Left kidney (tissue), 1 donor: ENCODE measurements at regions not wholly inside any gene's neighbourhood (a gene's known extent, or its start where the extent isn't known, plus 50 kb on each side); places are given as distances from the start of the nearest gene placed in this dataset.

ENCODE experiments used
- DNase-seq: peaks from one replicate; pipeline ENCODE4 v3.0.0-alpha.2; 2013

DNA sequence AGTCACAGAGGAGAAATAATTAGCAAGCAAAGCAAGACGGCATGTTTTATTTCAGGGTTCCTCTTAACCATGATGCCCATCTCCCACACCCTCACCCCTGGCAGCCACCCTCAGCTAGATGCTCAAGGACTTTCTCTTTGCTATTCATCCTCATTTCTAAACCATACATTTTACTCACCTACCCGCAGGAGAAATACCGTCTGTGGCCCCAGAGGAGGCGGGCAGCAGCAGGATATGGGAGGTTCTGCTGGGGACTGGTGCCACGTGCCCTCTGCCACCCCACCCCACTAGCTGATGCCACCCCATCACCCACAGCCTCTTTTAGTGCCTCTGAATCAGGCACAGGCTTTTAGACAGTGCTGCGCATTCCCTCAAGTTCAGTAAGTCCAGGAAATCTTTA, 168.7 kb upstream of the ITGB1 start:
- DNase-seq = no peak

- DNase-seq = no peak
These were observed 167.8 kb upstream of the ITGB1 start for GRCh38 chr10:33125522-33126517.

DNA sequence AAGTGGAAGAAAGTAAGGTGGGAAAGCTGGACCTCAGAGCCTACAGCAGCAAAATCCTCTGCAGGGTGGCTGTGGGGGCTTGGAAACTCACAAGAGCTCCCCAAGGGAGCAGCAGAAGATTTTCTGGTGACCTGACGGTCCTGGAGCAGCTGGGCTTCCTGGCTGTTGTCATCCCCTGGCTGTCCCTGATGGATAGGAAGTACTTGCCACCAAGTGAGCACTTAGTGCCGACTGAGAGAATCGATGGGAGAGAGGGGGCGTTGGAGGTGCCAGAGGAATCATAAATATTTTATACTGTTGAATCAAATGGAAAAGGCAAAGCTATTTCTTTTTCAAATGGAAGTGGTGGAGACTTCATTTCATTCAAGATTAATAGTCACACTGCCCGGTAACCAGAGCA, 167.1 kb upstream of the ITGB1 start:
- DNase-seq = no peak

- no peak for DNase-seq
These were observed 165.7 kb upstream of the ITGB1 start for GRCh38 chr10:33123680-33124079.

DNA sequence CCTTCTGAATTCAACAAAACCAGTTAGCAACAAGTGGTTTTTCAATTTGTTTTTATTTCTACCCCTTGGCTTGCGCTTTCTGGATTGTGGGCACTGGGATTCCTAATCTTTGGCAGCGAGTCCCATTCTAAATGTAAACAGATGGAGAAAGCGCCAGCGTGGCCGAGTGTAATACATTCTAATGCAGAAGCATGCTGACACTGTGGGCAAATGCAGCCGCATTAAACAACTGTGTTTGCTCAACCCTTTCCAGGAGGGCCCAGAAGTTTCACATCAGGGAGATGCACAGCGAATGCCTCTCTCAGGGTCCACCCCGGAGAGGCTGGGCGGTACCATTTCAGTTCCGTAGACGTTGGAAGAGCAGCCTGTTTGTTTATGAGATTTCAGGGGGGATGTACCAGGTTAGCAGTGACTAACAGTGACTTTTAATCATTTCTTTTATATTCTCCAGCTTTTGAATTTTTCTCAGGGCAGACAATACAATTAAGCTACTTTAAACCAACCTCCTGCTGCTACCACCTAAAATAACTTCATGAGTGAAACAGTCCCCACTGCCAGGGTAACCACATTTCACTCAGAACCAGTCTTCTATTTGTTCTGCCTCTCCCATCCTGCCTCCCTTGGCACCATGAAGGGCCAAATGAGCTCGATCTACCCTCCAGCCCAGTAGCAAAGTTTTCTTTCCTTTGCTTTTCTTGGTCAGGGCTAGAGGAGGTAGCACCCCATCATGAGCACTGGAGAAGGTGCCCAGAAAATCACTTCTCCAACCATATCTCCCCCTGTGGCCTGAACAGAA, 164.2 kb upstream of the ITGB1 start:
- DNase-seq = no peak

- no peak for DNase-seq
These were observed 162.7 kb upstream of the ITGB1 start for GRCh38 chr10:33120700-33121099.

DNA sequence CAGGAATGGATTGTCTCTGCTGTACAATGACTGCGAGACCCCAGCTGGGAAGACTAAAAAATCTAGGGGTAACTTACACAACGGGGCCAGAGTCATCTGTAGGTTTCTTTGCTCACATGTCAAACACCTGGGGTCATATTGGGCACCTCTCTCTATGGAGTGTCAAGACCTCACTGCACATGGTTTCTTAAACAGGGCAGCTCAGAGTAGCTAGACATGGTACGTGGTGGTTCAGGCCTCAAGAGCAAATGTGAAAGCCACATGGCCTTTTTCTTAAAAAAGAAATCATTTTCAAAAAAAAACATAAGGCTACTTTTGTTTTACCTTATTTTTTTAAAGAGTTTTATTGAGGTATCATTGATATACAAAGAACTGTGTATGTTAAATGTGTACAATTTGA, 162.2 kb upstream of the ITGB1 start:
- DNase-seq = no peak

GRCh38 chr10:33117816-33118215, 159.8 kb upstream of the ITGB1 start:
- DNase-seq = no peak

DNA sequence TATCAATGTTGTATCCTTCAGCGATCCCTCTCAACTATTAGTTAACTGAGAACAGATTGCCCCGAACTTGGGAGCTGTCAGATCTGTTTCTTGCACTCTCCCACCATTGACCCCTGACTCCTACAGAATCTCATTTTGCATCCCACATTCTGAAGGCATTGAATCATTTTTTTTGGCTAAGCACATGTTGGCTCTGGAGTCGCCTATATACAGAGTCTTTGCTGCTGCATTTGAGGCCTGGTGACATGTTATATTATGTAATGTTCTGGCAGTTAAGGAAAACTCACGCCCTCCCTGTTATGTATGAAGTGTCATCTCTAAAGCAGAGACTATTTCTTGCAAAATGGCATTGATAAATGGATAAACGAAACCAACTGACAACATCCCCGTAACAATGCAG, 159.2 kb upstream of the ITGB1 start:
- DNase-seq = no peak

GRCh38 chr10:33115738-33116719, 158.0 kb upstream of the ITGB1 start:
- DNase-seq = peak; percentile 74

GRCh38 chr10:33114451-33114952, 156.5 kb upstream of the ITGB1 start:
- no peak for DNase-seq

DNA sequence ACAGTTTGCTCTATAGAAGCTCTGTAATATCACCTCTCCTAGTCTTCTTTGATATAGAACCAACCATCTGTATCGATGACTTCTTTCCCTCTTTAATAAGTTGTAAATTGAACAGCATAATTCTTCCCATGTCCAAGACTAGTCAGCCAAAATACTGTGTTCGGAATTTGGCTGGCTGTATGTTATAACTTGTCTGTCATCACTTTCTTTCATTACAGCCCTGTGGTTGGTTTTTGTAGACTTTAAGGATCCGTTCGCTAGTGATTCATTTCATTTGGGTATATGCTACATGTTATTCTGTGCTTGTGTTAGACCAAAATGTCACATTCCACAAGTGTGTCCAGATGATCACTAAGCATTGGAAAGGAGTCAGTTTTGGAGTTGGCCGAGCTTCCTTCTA, 155.4 kb upstream of the ITGB1 start:
- DNase-seq = no peak

- DNase-seq = no peak
These were observed 154.9 kb upstream of the ITGB1 start for GRCh38 chr10:33112831-33113455.

DNA sequence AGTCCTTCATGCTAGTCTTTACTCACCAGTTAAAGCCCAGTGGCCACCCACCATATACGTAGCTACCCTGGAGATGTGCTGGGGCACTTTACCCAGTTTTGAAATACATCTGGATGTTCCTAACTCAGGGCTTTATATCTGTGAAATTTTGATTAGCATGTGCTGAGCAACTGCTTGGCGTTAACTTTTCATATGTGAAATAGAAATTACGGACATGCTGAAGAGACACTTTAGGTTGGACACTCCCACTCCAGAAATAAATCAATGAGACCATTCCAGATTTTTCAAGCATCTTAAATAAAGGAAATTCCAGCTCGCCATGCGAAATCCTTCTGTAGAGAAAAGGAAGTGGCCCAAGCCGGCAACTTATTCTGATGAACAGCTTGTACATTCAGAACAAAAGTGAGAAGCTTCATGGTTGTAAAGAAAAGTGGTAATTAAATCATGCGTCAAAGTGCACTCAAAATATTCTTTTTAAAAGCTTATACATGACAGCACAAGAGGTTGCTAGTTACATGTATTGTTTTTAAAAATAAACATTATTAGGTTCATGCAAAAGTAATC, 153.5 kb upstream of the ITGB1 start:
- DNase-seq = no peak

DNA sequence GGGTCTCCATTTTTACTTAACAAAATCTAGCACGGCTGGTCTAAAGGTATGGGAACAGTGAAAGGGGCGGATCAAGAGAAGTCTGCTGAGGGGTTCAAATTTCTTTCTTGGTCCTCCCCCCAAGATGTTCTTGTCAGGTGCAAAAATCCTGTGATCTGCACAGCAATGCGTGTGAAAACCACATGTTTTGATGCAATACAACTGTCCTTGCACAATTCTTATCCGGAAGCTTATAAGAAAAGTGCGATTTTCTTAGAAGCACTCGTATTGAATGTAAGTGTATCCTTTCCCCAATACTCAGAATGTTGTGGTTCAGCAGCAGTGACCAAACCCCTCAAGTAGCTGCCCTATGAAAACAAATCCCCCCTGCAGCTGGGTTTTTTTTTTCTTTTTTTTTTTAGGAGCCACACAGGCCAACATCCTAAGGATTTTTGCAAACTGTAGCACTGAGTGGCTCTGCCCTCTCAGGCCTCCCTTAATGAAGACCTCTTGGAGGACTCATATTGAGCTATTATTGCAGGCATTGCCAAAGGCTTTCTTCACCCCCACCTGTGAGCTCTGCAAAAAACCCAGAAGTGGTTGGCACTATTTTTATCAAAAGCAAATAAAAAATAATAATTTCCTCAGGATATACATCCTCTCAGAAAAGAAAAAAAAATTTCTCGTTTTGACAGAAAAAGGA, 151.9 kb upstream of the ITGB1 start:
- DNase-seq = no peak

- no peak for DNase-seq
These were observed 151.4 kb upstream of the ITGB1 start for GRCh38 chr10:33109384-33109783.

GRCh38 chr10:33107953-33108352, 149.9 kb upstream of the ITGB1 start:
- no peak for DNase-seq

GRCh38 chr10:33106767-33107166, 148.7 kb upstream of the ITGB1 start:
- DNase-seq = no peak

- no peak for DNase-seq
These were observed 145.9 kb upstream of the ITGB1 start for GRCh38 chr10:33103863-33104379.

- DNase-seq = no peak
These were observed 144.0 kb upstream of the ITGB1 start for GRCh38 chr10:33102071-33102470.
